PC-9 (cell line): ENCODE measurements at regions not wholly inside any gene's neighbourhood (a gene's known extent, or its start where the extent isn't known, plus 50 kb on each side); places are given as distances from the start of the nearest gene placed in this dataset.

Experiments
- EZH2 ChIP-seq: fragments of 200-600 bp; sonication (generic); IDR thresholded peaks from 2 replicates; pipeline ENCODE4 v1.8.0; 2017; ENCODE audit warnings: antibody characterized with exemption, low read depth
- TF ChIP-seq, protein P1 (sequence below): fragments of 200-600 bp; sonication (generic); conservative IDR thresholded peaks from 2 replicates; pipeline ENCODE4 v1.6.1; 2017; ENCODE audit warnings: mixed run types, antibody characterized with exemption, mild to moderate bottlenecking, moderate library complexity

DNA sequence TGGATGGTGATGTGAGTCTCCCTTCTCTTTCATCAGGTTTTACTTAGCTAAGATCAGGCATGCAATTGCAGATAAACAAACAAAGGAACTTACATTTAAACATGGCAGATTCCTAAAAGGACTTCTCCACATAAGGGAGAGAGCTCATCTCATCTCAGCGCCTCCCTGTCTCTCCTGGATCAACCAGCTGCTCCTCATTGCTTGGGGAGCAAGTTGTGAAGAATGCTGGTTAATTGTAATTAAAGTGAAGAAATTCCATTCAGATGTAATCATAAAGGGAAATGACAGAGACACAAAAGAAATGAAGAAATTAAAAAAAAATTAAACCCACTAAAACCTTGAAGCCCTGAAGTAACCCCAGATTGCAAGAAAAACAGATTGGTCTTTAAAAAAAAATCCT lies 104.4 kb upstream of the DIO2 start:
- TF ChIP-seq, protein P1, sequence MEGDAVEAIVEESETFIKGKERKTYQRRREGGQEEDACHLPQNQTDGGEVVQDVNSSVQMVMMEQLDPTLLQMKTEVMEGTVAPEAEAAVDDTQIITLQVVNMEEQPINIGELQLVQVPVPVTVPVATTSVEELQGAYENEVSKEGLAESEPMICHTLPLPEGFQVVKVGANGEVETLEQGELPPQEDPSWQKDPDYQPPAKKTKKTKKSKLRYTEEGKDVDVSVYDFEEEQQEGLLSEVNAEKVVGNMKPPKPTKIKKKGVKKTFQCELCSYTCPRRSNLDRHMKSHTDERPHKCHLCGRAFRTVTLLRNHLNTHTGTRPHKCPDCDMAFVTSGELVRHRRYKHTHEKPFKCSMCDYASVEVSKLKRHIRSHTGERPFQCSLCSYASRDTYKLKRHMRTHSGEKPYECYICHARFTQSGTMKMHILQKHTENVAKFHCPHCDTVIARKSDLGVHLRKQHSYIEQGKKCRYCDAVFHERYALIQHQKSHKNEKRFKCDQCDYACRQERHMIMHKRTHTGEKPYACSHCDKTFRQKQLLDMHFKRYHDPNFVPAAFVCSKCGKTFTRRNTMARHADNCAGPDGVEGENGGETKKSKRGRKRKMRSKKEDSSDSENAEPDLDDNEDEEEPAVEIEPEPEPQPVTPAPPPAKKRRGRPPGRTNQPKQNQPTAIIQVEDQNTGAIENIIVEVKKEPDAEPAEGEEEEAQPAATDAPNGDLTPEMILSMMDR = no peak
- TF ChIP-seq EZH2 = no peak
